GM21423 (cell line): ENCODE measurements at regions not wholly inside any gene's neighbourhood (a gene's known extent, or its start where the extent isn't known, plus 50 kb on each side); places are given as distances from the start of the nearest gene placed in this dataset.
"Not testable (repeated sequence)": the region's sequence is repeated elsewhere in the genome, so short reads cannot be mapped to it uniquely, and the experiment has no call there.

Source experiments
- ATAC-seq: cut with Tn5 transposase; IDR thresholded peaks from one replicate; pipeline ENCODE4 v1.9.1; 2021; ENCODE audit warnings: mild to moderate bottlenecking, moderate library complexity; ENCODE audit not compliant: unreplicated experiment

GRCh38 chr17:71849783-71850768 lies 270.7 kb upstream of the SOX9 start:
- ATAC-seq: no peak

- no peak for ATAC-seq
Observed at GRCh38 chr17:71850812-71851211, 270.0 kb upstream of the SOX9 start.

GRCh38 chr17:71855010-71855409 lies 265.8 kb upstream of the SOX9 start:
- no peak for ATAC-seq

- ATAC-seq: no peak
Observed at GRCh38 chr17:71864755-71865154, 256.1 kb upstream of the SOX9 start.

- ATAC-seq: no peak
Observed at GRCh38 chr17:71866095-71866494, 254.7 kb upstream of the SOX9 start.

- no peak for ATAC-seq
Observed at GRCh38 chr17:71869293-71869692, 251.5 kb upstream of the SOX9 start.

GRCh38 chr17:71869841-71870545 lies 250.8 kb upstream of the SOX9 start:
- no peak for ATAC-seq

GRCh38 chr17:71870546-71870862 lies 250.3 kb upstream of the SOX9 start:
- ATAC-seq: no peak

GRCh38 chr17:71872843-71873485 lies 247.9 kb upstream of the SOX9 start:
- no peak for ATAC-seq

- ATAC-seq: not testable (repeated sequence)
Observed at GRCh38 chr17:71874773-71875172, 246.0 kb upstream of the SOX9 start.

- ATAC-seq: no peak
Observed at GRCh38 chr17:71878271-71878670, 242.5 kb upstream of the SOX9 start.

- ATAC-seq: no peak
Observed at GRCh38 chr17:71878998-71879397, 241.8 kb upstream of the SOX9 start.

GRCh38 chr17:71881041-71881440 lies 239.8 kb upstream of the SOX9 start:
- no peak for ATAC-seq

GRCh38 chr17:71881581-71881980 lies 239.2 kb upstream of the SOX9 start:
- ATAC-seq: no peak

- no peak for ATAC-seq
Observed at GRCh38 chr17:71883258-71883657, 237.6 kb upstream of the SOX9 start.

- no peak for ATAC-seq
Observed at GRCh38 chr17:71883845-71884244, 237.0 kb upstream of the SOX9 start.

- no peak for ATAC-seq
Observed at GRCh38 chr17:71885662-71886061, 235.2 kb upstream of the SOX9 start.

- ATAC-seq: no peak
Observed at GRCh38 chr17:71899317-71899716, 221.5 kb upstream of the SOX9 start.

GRCh38 chr17:71900621-71901229 lies 220.1 kb upstream of the SOX9 start:
- ATAC-seq: no peak

- no peak for ATAC-seq
Observed at GRCh38 chr17:71902894-71903506, 217.8 kb upstream of the SOX9 start.
